Neuronal stem cell (in vitro differentiated cells): ENCODE measurements at regions not wholly inside any gene's neighbourhood (a gene's known extent, or its start where the extent isn't known, plus 50 kb on each side); places are given as distances from the start of the nearest gene placed in this dataset.

ENCODE experiments used
- DNase-seq: peaks from one replicate; pipeline ENCODE4 v3.0.0-alpha.2; 2013; ENCODE audit warnings: low spot score
- H2AFZ ChIP-seq: one replicate; pipeline ENCODE4 v1.6.1; 2013; ENCODE audit warnings: mild to moderate bottlenecking, low read length, inconsistent platforms
- H2AK5ac ChIP-seq: 2 replicates; pipeline ENCODE4 v1.6.1; 2013; ENCODE audit warnings: low read depth, mild to moderate bottlenecking, inconsistent platforms, low read length, moderate library complexity, mixed read lengths
- H2BK120ac ChIP-seq: 2 replicates; pipeline ENCODE4 v1.6.1; 2013; ENCODE audit warnings: low read depth, mild to moderate bottlenecking, inconsistent platforms, low read length, moderate library complexity, mixed read lengths
- H2BK12ac ChIP-seq: one replicate; pipeline ENCODE4 v1.6.1; 2013; ENCODE audit warnings: low read length, inconsistent platforms
- H2BK15ac ChIP-seq: 2 replicates; pipeline ENCODE4 v1.6.1; 2013; ENCODE audit warnings: mild to moderate bottlenecking, low read length, inconsistent platforms, mixed read lengths
- H2BK5ac ChIP-seq: one replicate; pipeline ENCODE4 v1.6.1; 2013; ENCODE audit warnings: inconsistent platforms, mild to moderate bottlenecking, low read length, moderate library complexity
- H3K14ac ChIP-seq: one replicate; pipeline ENCODE4 v1.6.1; 2013; ENCODE audit warnings: low read length, inconsistent platforms
- H3K18ac ChIP-seq: 2 replicates; pipeline ENCODE4 v1.6.1; 2013; ENCODE audit warnings: low read length, inconsistent platforms
- H3K23ac ChIP-seq: 2 replicates; pipeline ENCODE4 v1.6.1; 2013; ENCODE audit warnings: low read depth, mild to moderate bottlenecking, mixed read lengths, low read length, inconsistent platforms; ENCODE audit not compliant: poor library complexity
- H3K27ac ChIP-seq: replicated peaks from 3 replicates; pipeline ENCODE4 v1.5.1; 2013; ENCODE audit warnings: low read length, inconsistent platforms
- H3K27me3 ChIP-seq, 3 experiments: 2 replicates each; pipeline ENCODE4 v1.6.1; 2013; ENCODE audit warnings: low read length in 3 of 3, mild to moderate bottlenecking in 2 of 3, inconsistent platforms in 1 of 3, low read depth in 1 of 3, mixed read lengths in 1 of 3, moderate library complexity in 1 of 3; ENCODE audit not compliant: control insufficient read depth in 3 of 3, insufficient read depth in 3 of 3
- H3K36me3 ChIP-seq, 2 donors: replicated peaks in 1 of 2; 2 replicates each; pipeline ENCODE4 v1.6.1; 2013; ENCODE audit warnings: low read length in 2 of 2; ENCODE audit not compliant: control insufficient read depth in 2 of 2, insufficient read depth in 2 of 2
- H3K4ac ChIP-seq: 2 replicates; pipeline ENCODE4 v1.6.1; 2013; ENCODE audit warnings: inconsistent platforms, mild to moderate bottlenecking, low read length, moderate library complexity
- H3K4me1 ChIP-seq, 2 donors: 1 replicate in 1 of 2; 2 replicates in 1 of 2; pipeline ENCODE4 v1.6.1; 2013; ENCODE audit warnings: low read length in 2 of 2, low read depth in 1 of 2; ENCODE audit not compliant: control insufficient read depth in 2 of 2, insufficient read depth in 1 of 2
- H3K4me2 ChIP-seq: one replicate; pipeline ENCODE4 v1.6.1; 2013; ENCODE audit warnings: mild to moderate bottlenecking, low read length, inconsistent platforms; ENCODE audit not compliant: insufficient read depth, poor library complexity, severe bottlenecking
- H3K4me3 ChIP-seq, 2 donors: 2 replicates each; pipeline ENCODE4 v1.5.1; 2013; ENCODE audit warnings: low read length in 2 of 2, mild to moderate bottlenecking in 2 of 2, inconsistent platforms in 1 of 2, moderate library complexity in 1 of 2
- H3K79me1 ChIP-seq: one replicate; pipeline ENCODE4 v1.6.1; 2013; ENCODE audit warnings: low read depth, mild to moderate bottlenecking, inconsistent platforms, low read length, moderate library complexity
- H3K9ac ChIP-seq: one replicate; pipeline ENCODE4 v1.6.1; 2013; ENCODE audit warnings: mild to moderate bottlenecking, low read depth, low read length, inconsistent platforms; ENCODE audit not compliant: poor library complexity
- H3K9me3 ChIP-seq, 2 donors: replicated peaks in 1 of 2; 2 replicates each; pipeline versions ENCODE3 to v1.6.1; 2013; ENCODE audit warnings: low read length in 2 of 2, mild to moderate bottlenecking in 2 of 2, inconsistent platforms in 1 of 2, low read depth in 1 of 2, mixed read lengths in 1 of 2, moderate library complexity in 1 of 2; ENCODE audit not compliant: control insufficient read depth in 2 of 2, insufficient read depth in 1 of 2
- H4K8ac ChIP-seq: one replicate; pipeline ENCODE4 v1.6.1; 2013; ENCODE audit warnings: low read depth, mild to moderate bottlenecking, inconsistent platforms, low read length, moderate library complexity
- H4K91ac ChIP-seq: one replicate; pipeline ENCODE4 v1.6.1; 2013; ENCODE audit warnings: low read length, low read depth, mild to moderate bottlenecking, inconsistent platforms; ENCODE audit not compliant: poor library complexity
- WGBS, 2 donors: extraction: QIAGEN DNeasy Blood & Tissue Kit; methylation state at CpG; one replicate each; pipeline ENCODE4 v1.1.7; 2013; ENCODE audit warnings: missing lambda C conversion rate in 2 of 2, mixed read lengths in 1 of 2; ENCODE audit not compliant: insufficient read length in 2 of 2, insufficient replicate concordance in 1 of 2; ENCODE audit errors: extremely low coverage in 2 of 2; 5-methylcytosine and 5-hydroxymethylcytosine counted together

DNA sequence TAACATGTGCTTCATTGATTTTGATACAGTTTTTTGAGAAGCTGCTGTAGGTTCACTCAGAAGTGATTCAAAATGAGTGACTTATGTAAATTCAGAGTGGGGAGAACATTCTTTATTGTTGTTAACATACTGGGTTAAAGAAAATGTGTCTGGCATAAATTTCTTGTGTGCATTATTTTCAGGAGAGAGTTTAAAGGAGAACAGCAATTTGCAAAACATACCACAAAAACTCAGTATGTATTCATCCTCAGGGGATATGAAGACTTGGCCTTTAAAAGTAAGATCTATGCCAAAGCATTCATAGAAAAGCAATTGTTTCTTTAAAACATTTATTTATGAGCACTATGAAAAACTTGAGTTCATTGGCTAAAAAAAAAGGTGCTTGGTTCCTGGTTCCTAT is 1089.8 kb downstream of the ROBO2 start:
- H3K4me3 ChIP-seq, result no peak overlapping the region
- no peak overlapping the region for H3K27ac ChIP-seq
- no peak overlapping the region for H2BK120ac ChIP-seq
- H2BK15ac ChIP-seq, result no peak overlapping the region
- no peak overlapping the region for H2AFZ ChIP-seq
- H2AK5ac ChIP-seq, result no peak overlapping the region
- H3K23ac ChIP-seq, result no peak overlapping the region
- no peak overlapping the region for H4K91ac ChIP-seq
- H3K9ac ChIP-seq, result no peak overlapping the region
- H3K36me3 ChIP-seq, result no peaks in the 10 kb centered on the region
- no peak overlapping the region for H3K4ac ChIP-seq
- H3K14ac ChIP-seq, result no peak overlapping the region
- no peaks in the 10 kb centered on the region for H3K4me1 ChIP-seq
- H3K4me2 ChIP-seq, result no peak overlapping the region
- H3K9me3 ChIP-seq, result no peaks in the 10 kb centered on the region
- H3K18ac ChIP-seq, result no peak overlapping the region
- H4K8ac ChIP-seq, result no peak overlapping the region
- no peak for DNase-seq
- H2BK12ac ChIP-seq, result no peak overlapping the region
- no peaks in the 10 kb centered on the region for H3K27me3 ChIP-seq
- H2BK5ac ChIP-seq, result no peak overlapping the region
- no peaks in the 10 kb centered on the region for H3K79me1 ChIP-seq

DNA sequence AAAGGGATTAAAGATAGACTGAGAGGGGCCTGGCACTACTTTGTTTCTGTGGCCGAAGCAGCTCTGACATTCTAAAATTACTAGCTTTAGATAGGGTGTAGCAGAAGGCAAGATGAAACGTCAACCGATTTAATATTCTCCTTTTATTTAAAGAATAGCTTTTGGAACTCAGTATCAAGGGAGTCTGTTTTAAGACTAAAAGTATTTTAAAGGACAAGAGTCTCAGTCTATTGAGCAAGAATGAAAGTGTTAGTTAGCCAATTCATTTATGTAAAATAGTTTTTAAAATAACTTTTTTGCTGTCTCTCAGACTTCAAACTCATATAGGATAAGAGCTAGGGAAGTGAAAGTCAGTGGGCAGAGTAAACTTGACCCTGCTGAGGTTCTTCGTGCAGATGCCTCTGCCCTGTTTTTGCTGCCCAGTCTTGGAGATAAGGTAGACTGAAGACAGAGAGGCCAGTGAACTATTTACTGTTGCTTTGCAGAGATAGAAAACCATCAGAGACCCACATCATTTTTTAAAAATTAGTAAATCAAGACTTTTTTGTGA is 1090.9 kb downstream of the ROBO2 start:
- Histone ChIP-seq H2BK12ac (no peak overlapping the region), H3K79me1 (no peaks in the 10 kb centered on the region), H2AFZ (no peak overlapping the region), H3K9ac (no peak overlapping the region), H3K27me3 (no peaks in the 10 kb centered on the region), H2AK5ac (no peak overlapping the region), H3K36me3 (no peaks in the 10 kb centered on the region), H4K91ac (no peak overlapping the region), H3K4me1 (no peaks in the 10 kb centered on the region), H2BK120ac (no peak overlapping the region), H3K27ac (no peak overlapping the region), H3K4me3 (no peak overlapping the region), H3K18ac (no peak overlapping the region), H3K4ac (no peak overlapping the region), H2BK15ac (no peak overlapping the region), H2BK5ac (no peak overlapping the region), H4K8ac (no peak overlapping the region), H3K14ac (no peak overlapping the region), H3K23ac (no peak overlapping the region), H3K9me3 (no peaks in the 10 kb centered on the region), H3K4me2 (no peak overlapping the region)
- WGBS, 2 donors, result no CpG with 5 or more reads among the region's 4 CpGs
- DNase-seq, result no peak

DNA sequence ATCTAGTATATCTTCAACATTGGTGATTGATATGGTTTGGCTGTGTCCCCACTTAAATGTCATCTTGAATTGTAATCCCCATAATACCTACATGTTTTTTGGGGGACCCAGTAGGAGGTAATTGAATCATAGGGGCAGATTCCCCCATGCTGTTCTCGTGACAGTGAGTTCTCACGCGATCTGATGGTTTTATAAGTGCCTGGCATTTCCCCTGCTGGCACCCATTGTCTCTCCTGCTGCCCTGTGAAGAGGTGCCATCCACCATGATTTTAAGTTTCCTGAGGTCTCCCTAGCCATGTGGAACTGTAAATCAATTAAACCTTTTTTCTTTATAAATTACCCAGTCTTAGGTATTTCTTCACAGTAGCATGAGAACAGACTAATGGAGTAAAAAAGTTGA is 1094.6 kb downstream of the ROBO2 start:
- Histone ChIP-seq H2AFZ (no peak overlapping the region), H3K4me2 (no peak overlapping the region), H2BK5ac (no peak overlapping the region), H3K9ac (no peak overlapping the region), H3K4me1 (no peaks in the 10 kb centered on the region), H4K8ac (no peak overlapping the region), H4K91ac (no peak overlapping the region), H3K14ac (no peak overlapping the region), H3K23ac (no peak overlapping the region), H2BK12ac (no peak overlapping the region), H3K36me3 (no peaks in the 10 kb centered on the region), H3K79me1 (no peaks in the 10 kb centered on the region), H3K4ac (no peak overlapping the region), H3K9me3 (no peaks in the 10 kb centered on the region), H2BK120ac (no peak overlapping the region), H2BK15ac (no peak overlapping the region), H3K18ac (no peak overlapping the region), H3K27me3 (no peaks in the 10 kb centered on the region), H3K27ac (no peak overlapping the region), H3K4me3 (no peak overlapping the region), H2AK5ac (no peak overlapping the region)
- DNase-seq, result no peak
- no CpG with 5 or more reads among the region's 3 CpGs for WGBS, 2 donors

DNA sequence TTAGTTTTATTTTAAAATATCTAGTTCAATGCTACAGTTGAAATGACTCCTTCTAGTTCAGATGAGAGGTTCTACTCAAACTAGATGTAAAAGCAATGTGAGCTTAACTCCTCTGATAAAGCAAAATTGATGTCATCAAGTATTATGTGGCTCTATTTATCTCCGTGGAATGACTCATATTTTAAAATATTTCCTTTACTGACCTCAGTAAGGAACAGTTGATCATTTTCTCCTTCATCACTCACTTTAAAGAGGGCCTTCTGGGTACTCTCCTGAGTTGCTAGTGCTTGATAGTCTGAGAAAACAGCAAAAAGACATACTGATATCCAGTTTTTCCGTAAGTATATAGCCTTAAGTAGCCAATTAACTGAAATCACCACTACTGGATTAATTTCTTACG is 1099.3 kb downstream of the ROBO2 start:
- Histone ChIP-seq H2BK120ac (no peak overlapping the region), H2BK15ac (no peak overlapping the region), H4K8ac (no peak overlapping the region), H2AFZ (no peak overlapping the region), H3K4me1 (no peaks in the 10 kb centered on the region), H3K23ac (no peak overlapping the region), H3K9ac (no peak overlapping the region), H3K36me3 (no peaks in the 10 kb centered on the region), H3K4me3 (no peak overlapping the region), H3K9me3 (no peaks in the 10 kb centered on the region), H3K27ac (no peak overlapping the region), H3K4ac (no peak overlapping the region), H2BK12ac (no peak overlapping the region), H3K79me1 (no peaks in the 10 kb centered on the region), H3K27me3 (no peaks in the 10 kb centered on the region), H3K4me2 (no peak overlapping the region), H2BK5ac (no peak overlapping the region), H4K91ac (no peak overlapping the region), H3K18ac (no peak overlapping the region), H2AK5ac (no peak overlapping the region), H3K14ac (no peak overlapping the region)
- no peak for DNase-seq
- no CpG with 5 or more reads among the region's 3 CpGs for WGBS, 2 donors
